ENCODE measurements at regions not wholly inside any gene's neighbourhood (a gene's known extent, or its start where the extent isn't known, plus 50 kb on each side); places are given as distances from the start of the nearest gene placed in this dataset.

GRCh38 chr11:110988671-110989070 is 256.9 kb upstream of the POU2AF2 start:
- Histone ChIP-seq H3K23ac (ENCODE audit: insufficient read length, low read depth, low read length) (no peak overlapping the region), H4K8ac (replicated peaks; ENCODE audit: insufficient read length, low read depth, low read length) (no peak overlapping the region), H3K56ac (ENCODE audit: insufficient read length, low read depth, low read length) (no peak overlapping the region), H2BK12ac (ENCODE audit: insufficient read length, low read depth, low read length) (no peak overlapping the region), H2AK5ac (ENCODE audit: insufficient read length, low read length) (no peak overlapping the region), H3K27ac (ENCODE audit: insufficient read length, low read depth, low read length) (no peak overlapping the region), H3K18ac (ENCODE audit: insufficient read length, low read depth, low read length) (no peak overlapping the region), H3K9ac (ENCODE audit: extremely low read depth, insufficient read length, low read length) (no peak overlapping the region), H3K23me2 (ENCODE audit: insufficient read length, low read depth, low read length, poor library complexity, severe bottlenecking) (no peaks in the 10 kb centered on the region), H3K14ac (ENCODE audit: insufficient read depth, low read length) (no peak overlapping the region), H3K79me1 (ENCODE audit: insufficient read depth, low read depth, low read length, poor library complexity, severe bottlenecking) (no peaks in the 10 kb centered on the region), H2BK120ac (ENCODE audit: low read depth, low read length, poor library complexity, severe bottlenecking) (no peak overlapping the region), H3K79me2 (ENCODE audit: insufficient read depth, low read length) (no peaks in the 10 kb centered on the region), H2BK5ac (ENCODE audit: insufficient read length, low read length) (no peak overlapping the region), H2BK15ac (ENCODE audit: low read depth, low read length) (no peak overlapping the region), H2BK20ac (ENCODE audit: low read depth, low read length, poor library complexity, severe bottlenecking) (no peak overlapping the region), H2AFZ (ENCODE audit: low read length) (no peak overlapping the region), H3K4ac (ENCODE audit: low read depth, low read length) (no peak overlapping the region), H3K27me3 (ENCODE audit: insufficient read depth, low read length) (no peaks in the 10 kb centered on the region), H3K9me3 (ENCODE audit: control insufficient read depth, low read depth, low read length) (no peaks in the 10 kb centered on the region), H3K4me2 (ENCODE audit: insufficient read depth, insufficient read length, low read length) (no peak overlapping the region), H4K5ac (ENCODE audit: insufficient read length, low read depth, low read length) (no peak overlapping the region), H3K4me1 (ENCODE audit: insufficient read depth, low read length) (no peaks in the 10 kb centered on the region; the same call in 1 of the 2 replicates), H3T11ph (ENCODE audit: low read length) (no peak overlapping the region), H4K91ac (ENCODE audit: insufficient read length, low read depth, low read length) (no peak overlapping the region), H4K20me1 (ENCODE audit: control insufficient read depth, insufficient read depth, insufficient read length) (no peaks in the 10 kb centered on the region)
- Mint-ChIP-seq H3K27ac (no peak overlapping the region), H3K27me3 (ENCODE audit: low read depth) (no peaks in the 10 kb centered on the region; the same call in 1 of the 2 replicates), H3K4me3 (no peak overlapping the region), H3K9me3 (no peaks in the 10 kb centered on the region), H3K4me1 (0 out of 4 replicates have a peak, but pooled peaks cover 0 to 2% of the 10 kb centered on the region in 2 experiments), H3K36me3 (ENCODE audit: insufficient read depth in 1 of 3, low read depth in 3 of 3) (no peaks in the 10 kb centered on the region; a peak in 1 of 7 replicates)
- WGBS (ENCODE audit: extremely low coverage, insufficient read length, low lambda C conversion rate) = no CpG with 5 or more reads among the region's 3 CpGs
- DNase-seq = no peak
- no peak for TF ChIP-seq CTCF (conservative IDR thresholded peaks at IDR 0.05)
